ENCODE measurements at regions not wholly inside any gene's neighbourhood (a gene's known extent, or its start where the extent isn't known, plus 50 kb on each side); places are given as distances from the start of the nearest gene placed in this dataset.
A peak's percentile ranks its signal among the peaks of the same experiment; 100 is the strongest.

DNA sequence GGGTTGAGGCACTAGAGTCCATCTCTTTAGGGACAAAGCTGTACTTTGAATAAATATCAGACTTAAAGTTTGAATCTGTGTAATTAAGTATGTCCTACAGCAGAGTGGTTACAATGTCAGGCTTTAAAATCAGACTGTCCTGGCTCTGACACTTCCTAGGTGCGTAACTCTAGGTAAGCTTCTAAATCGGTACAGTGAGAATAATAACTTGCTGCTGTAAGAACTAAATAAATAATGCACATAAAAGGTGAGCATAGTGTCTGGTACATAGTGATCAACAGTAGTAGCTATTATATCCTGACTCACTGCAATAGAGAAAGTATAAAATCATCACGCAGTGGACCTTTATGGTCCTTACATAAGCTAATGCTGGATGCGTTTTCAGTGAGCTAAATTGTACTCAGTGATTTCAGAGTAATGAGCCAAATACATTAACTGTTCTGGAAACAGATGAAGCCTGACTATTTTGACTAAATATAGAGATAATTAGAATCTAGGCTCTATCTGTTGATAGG, 72.2 kb upstream of the PDK4 start:
- H3K27ac ChIP-seq (ENCODE audit: insufficient read depth, low read length) = no peak overlapping the region
- no peaks in the 10 kb centered on the region for H3K36me3 ChIP-seq (ENCODE audit: control insufficient read depth, insufficient read depth, low read length)
- no peak overlapping the region for H3K4me3 ChIP-seq (replicated peaks in 1 of 4; ENCODE audit: control extremely low read depth in 1 of 4, insufficient read depth in 1 of 4, low read depth in 3 of 4, low read length in 4 of 4)
- H3K4me2 ChIP-seq (ENCODE audit: extremely low read depth, insufficient read depth, low read length) = no peak overlapping the region
- H3K9me3 ChIP-seq (ENCODE audit: control insufficient read depth, insufficient read depth, low read depth, low read length) = no peaks in the 10 kb centered on the region
- no peaks in the 10 kb centered on the region for H3K27me3 ChIP-seq (ENCODE audit: control insufficient read depth, insufficient read depth, low read length)
- no peaks in the 10 kb centered on the region for H4K20me1 ChIP-seq (ENCODE audit: control insufficient read depth, extremely low read depth, insufficient read depth, low read length)
- no peaks in the 10 kb centered on the region for H3K4me1 ChIP-seq (ENCODE audit: control insufficient read depth, extremely low read depth, insufficient read depth, low read length)
- H2AFZ ChIP-seq (ENCODE audit: low read length) = no peak overlapping the region
- H3K79me2 ChIP-seq (ENCODE audit: control insufficient read depth, insufficient read depth, low read length) = no peaks in the 10 kb centered on the region
- DNase-seq (ENCODE audit: low read depth in 2 of 2) = no peak
- no peak for TF ChIP-seq EZH2 (IDR thresholded peaks at IDR 0.05; ENCODE audit: low read length, missing control alignments)
- TF ChIP-seq, protein P1, sequence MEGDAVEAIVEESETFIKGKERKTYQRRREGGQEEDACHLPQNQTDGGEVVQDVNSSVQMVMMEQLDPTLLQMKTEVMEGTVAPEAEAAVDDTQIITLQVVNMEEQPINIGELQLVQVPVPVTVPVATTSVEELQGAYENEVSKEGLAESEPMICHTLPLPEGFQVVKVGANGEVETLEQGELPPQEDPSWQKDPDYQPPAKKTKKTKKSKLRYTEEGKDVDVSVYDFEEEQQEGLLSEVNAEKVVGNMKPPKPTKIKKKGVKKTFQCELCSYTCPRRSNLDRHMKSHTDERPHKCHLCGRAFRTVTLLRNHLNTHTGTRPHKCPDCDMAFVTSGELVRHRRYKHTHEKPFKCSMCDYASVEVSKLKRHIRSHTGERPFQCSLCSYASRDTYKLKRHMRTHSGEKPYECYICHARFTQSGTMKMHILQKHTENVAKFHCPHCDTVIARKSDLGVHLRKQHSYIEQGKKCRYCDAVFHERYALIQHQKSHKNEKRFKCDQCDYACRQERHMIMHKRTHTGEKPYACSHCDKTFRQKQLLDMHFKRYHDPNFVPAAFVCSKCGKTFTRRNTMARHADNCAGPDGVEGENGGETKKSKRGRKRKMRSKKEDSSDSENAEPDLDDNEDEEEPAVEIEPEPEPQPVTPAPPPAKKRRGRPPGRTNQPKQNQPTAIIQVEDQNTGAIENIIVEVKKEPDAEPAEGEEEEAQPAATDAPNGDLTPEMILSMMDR (conservative IDR thresholded peaks at IDR 0.05 in 1 of 2, IDR thresholded peaks at IDR 0.05 in 1 of 2; ENCODE audit: low read depth in 1 of 2, low read length in 2 of 2) = no peak
- H3K9ac ChIP-seq (ENCODE audit: insufficient read depth, low read length) = no peak overlapping the region

DNA sequence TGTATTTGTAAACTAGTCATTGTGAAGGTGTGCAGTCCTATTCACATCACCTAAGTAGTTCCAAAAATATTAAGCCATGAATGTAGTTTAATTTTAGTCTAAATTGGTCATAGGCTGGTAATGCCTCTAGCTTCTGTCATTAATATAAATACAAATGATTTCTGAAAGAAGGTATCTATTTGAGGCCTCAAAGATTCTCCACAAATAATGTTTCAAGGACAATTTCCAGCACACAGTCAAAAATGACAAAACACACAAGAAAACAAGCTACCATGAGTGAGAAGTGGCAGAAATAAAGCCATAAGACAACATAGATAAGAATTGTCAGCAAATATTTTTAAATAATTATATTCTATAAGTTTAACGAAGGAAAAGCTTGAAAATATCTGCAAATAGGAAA, 66.7 kb upstream of the PDK4 start:
- H3K79me2 ChIP-seq (ENCODE audit: control insufficient read depth, insufficient read depth, low read length) = no peaks in the 10 kb centered on the region
- H2AFZ ChIP-seq (ENCODE audit: low read length) = no peak overlapping the region
- no peak overlapping the region for H3K4me3 ChIP-seq (replicated peaks in 1 of 4; ENCODE audit: control extremely low read depth in 1 of 4, insufficient read depth in 1 of 4, low read depth in 3 of 4, low read length in 4 of 4)
- no peaks in the 10 kb centered on the region for H3K9me3 ChIP-seq (ENCODE audit: control insufficient read depth, insufficient read depth, low read depth, low read length)
- no peak for TF ChIP-seq EZH2 (IDR thresholded peaks at IDR 0.05; ENCODE audit: low read length, missing control alignments)
- TF ChIP-seq, protein P1 (conservative IDR thresholded peaks at IDR 0.05 in 1 of 2, IDR thresholded peaks at IDR 0.05 in 1 of 2; ENCODE audit: low read depth in 1 of 2, low read length in 2 of 2) = no peak
- H3K27me3 ChIP-seq (ENCODE audit: control insufficient read depth, insufficient read depth, low read length) = peaks cover 2% of the 10 kb centered on the region
- no peak overlapping the region for H3K9ac ChIP-seq (ENCODE audit: insufficient read depth, low read length)
- no peak overlapping the region for H3K27ac ChIP-seq (ENCODE audit: insufficient read depth, low read length)
- H3K4me1 ChIP-seq (ENCODE audit: control insufficient read depth, extremely low read depth, insufficient read depth, low read length) = no peaks in the 10 kb centered on the region
- H4K20me1 ChIP-seq (ENCODE audit: control insufficient read depth, extremely low read depth, insufficient read depth, low read length) = no peaks in the 10 kb centered on the region
- no peaks in the 10 kb centered on the region for H3K36me3 ChIP-seq (ENCODE audit: control insufficient read depth, insufficient read depth, low read length)
- no peak overlapping the region for H3K4me2 ChIP-seq (ENCODE audit: extremely low read depth, insufficient read depth, low read length)
- no peak for DNase-seq (ENCODE audit: low read depth in 2 of 2)

- H3K36me3 ChIP-seq (ENCODE audit: control insufficient read depth, insufficient read depth, low read length) = no peaks in the 10 kb centered on the region
- H3K9me3 ChIP-seq (ENCODE audit: control insufficient read depth, insufficient read depth, low read depth, low read length) = no peaks in the 10 kb centered on the region
- H3K27me3 ChIP-seq (ENCODE audit: control insufficient read depth, insufficient read depth, low read length) = peaks cover 2% of the 10 kb centered on the region
- H2AFZ ChIP-seq (ENCODE audit: low read length) = no peak overlapping the region
- H3K4me2 ChIP-seq (ENCODE audit: extremely low read depth, insufficient read depth, low read length) = no peak overlapping the region
- no peaks in the 10 kb centered on the region for H4K20me1 ChIP-seq (ENCODE audit: control insufficient read depth, extremely low read depth, insufficient read depth, low read length)
- H3K79me2 ChIP-seq (ENCODE audit: control insufficient read depth, insufficient read depth, low read length) = no peaks in the 10 kb centered on the region
- peak in 1 of 2 donors; percentile 47 for DNase-seq (ENCODE audit: low read depth in 2 of 2)
- H3K27ac ChIP-seq (ENCODE audit: insufficient read depth, low read length) = no peak overlapping the region
- H3K9ac ChIP-seq (ENCODE audit: insufficient read depth, low read length) = no peak overlapping the region
- H3K4me3 ChIP-seq (replicated peaks in 1 of 4; ENCODE audit: control extremely low read depth in 1 of 4, insufficient read depth in 1 of 4, low read depth in 3 of 4, low read length in 4 of 4) = no peak overlapping the region
- no peaks in the 10 kb centered on the region for H3K4me1 ChIP-seq (ENCODE audit: control insufficient read depth, extremely low read depth, insufficient read depth, low read length)
- TF ChIP-seq, protein P1 (conservative IDR thresholded peaks at IDR 0.05 in 1 of 2, IDR thresholded peaks at IDR 0.05 in 1 of 2; ENCODE audit: low read depth in 1 of 2, low read length in 2 of 2) = no peak
- no peak for TF ChIP-seq EZH2 (IDR thresholded peaks at IDR 0.05; ENCODE audit: low read length, missing control alignments)
Measured at GRCh38 chr7:95660023-95660434, 63.7 kb upstream of the PDK4 start.

Data from fibroblast of lung (primary cell).